Heart left ventricle (tissue), 13 donors: ENCODE measurements at regions not wholly inside any gene's neighbourhood (a gene's known extent, or its start where the extent isn't known, plus 50 kb on each side); places are given as distances from the start of the nearest gene placed in this dataset.

Experiments
- POLR2A ChIP-seq, 2 donors: fragments of 450-650 bp; IDR thresholded peaks; one replicate each; pipeline ENCODE4 v1.6.1; 2017; ENCODE audit warnings: antibody characterized with exemption in 2 of 2, mild to moderate bottlenecking in 2 of 2, moderate library complexity in 2 of 2
- TF ChIP-seq, protein P1 (sequence below), 12 donors: fragments of 200-600 bp; sonication (generic) in 4 of 12; IDR thresholded peaks; one replicate each; pipeline versions ENCODE4 v1.5.0 to v1.8.0; 2018 to 2022; ENCODE audit warnings: antibody characterized with exemption in 12 of 12, mild to moderate bottlenecking in 5 of 12
- donor health status: ischemic (EF 13 %, LVEDD 7.1; RV severe dilation, severe dysfunction).
- donor health status: DM: no; HTN: yes; CAD: no.
- donor health status: DM: no; HTN: no; CAD: no.
- donor health status: ischemic (EF 25% LVEDD 6.9; RV normal size, moderate dysfunction).
- donor health status: ischemic (EF 25% LVEDD 5.7; RV mildly dilated, moderate dysfunction).
- donor health status: ischemic (EF 35%, LVEDD 5.7; RV mildly dilated, moderate dysfunction).
- donor health status: nonischemic (EF 11% LVEDD 7.7; RV severe dilation, severe dysfunction).
- donor health status: DM: yes; HTN: yes; CAD: no.
- donor health status: PGD.
- donor health status: ischemic (EF 29% LVEDD 5.4; RV normal size, mild dysfunction).
- donor health status: nonischemic (EF 23%, LVEDD 6.1; RV moderate dilation, normal function).

DNA sequence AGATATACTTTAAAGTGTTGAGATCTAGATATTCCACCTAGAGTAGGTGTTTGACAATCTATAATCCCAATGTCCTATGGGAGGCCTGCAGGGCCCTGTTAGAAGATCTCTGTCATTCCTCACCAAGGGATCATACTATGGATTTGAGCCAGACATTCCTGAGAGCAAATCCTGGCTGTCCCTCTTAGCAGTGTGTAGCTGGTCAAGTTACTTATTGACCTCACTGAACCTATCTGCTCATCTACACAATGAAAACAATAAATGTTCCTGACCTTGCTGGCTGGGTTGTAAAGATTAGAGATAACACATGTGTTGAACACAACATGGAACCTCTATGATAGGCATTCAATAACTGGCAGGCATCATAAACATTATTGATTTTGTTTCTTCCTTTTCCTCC lies 265.6 kb upstream of the ATP11B start:
- TF ChIP-seq, protein P1, sequence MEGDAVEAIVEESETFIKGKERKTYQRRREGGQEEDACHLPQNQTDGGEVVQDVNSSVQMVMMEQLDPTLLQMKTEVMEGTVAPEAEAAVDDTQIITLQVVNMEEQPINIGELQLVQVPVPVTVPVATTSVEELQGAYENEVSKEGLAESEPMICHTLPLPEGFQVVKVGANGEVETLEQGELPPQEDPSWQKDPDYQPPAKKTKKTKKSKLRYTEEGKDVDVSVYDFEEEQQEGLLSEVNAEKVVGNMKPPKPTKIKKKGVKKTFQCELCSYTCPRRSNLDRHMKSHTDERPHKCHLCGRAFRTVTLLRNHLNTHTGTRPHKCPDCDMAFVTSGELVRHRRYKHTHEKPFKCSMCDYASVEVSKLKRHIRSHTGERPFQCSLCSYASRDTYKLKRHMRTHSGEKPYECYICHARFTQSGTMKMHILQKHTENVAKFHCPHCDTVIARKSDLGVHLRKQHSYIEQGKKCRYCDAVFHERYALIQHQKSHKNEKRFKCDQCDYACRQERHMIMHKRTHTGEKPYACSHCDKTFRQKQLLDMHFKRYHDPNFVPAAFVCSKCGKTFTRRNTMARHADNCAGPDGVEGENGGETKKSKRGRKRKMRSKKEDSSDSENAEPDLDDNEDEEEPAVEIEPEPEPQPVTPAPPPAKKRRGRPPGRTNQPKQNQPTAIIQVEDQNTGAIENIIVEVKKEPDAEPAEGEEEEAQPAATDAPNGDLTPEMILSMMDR (IDR thresholded peaks at IDR 0.05): no peak
- no peak for TF ChIP-seq POLR2A (IDR thresholded peaks at IDR 0.05)
